GM12872 (cell line): ENCODE measurements at regions not wholly inside any gene's neighbourhood (a gene's known extent, or its start where the extent isn't known, plus 50 kb on each side); places are given as distances from the start of the nearest gene placed in this dataset.

Experiments used
- CTCF ChIP-seq: IDR thresholded peaks from 3 replicates; pipeline ENCODE4 v1.5.1; 2011; ENCODE audit warnings: low read depth, mild to moderate bottlenecking, low read length, moderate library complexity; ENCODE audit not compliant: insufficient read depth

GRCh38 chr2:215612786-215613185 is 176.9 kb upstream of the FN1 start:
- TF ChIP-seq CTCF: no peak

- no peak for TF ChIP-seq CTCF
Observed at GRCh38 chr2:215611609-215612386, 175.9 kb upstream of the FN1 start.

GRCh38 chr2:215609089-215610032 is 173.5 kb upstream of the FN1 start:
- TF ChIP-seq CTCF: no peak

DNA sequence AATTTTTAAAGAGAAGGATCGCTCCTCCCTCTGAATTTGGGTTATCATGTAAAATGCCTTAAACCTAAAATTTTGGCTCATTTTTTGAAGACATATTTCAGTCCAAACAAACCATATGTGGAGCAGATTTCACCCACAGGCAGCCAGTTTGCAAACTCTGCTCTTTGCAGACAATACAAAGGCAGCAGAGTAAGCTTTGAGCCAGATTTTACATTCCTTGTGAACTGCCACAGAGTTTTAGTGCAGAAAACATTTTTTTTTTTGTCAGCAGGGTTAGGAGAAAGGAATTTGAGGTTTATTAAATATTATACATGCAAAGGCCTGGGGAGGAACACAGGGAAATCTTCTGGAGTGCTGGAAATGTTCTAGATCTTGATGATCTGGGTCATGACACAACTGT is 171.9 kb upstream of the FN1 start:
- no peak for TF ChIP-seq CTCF

DNA sequence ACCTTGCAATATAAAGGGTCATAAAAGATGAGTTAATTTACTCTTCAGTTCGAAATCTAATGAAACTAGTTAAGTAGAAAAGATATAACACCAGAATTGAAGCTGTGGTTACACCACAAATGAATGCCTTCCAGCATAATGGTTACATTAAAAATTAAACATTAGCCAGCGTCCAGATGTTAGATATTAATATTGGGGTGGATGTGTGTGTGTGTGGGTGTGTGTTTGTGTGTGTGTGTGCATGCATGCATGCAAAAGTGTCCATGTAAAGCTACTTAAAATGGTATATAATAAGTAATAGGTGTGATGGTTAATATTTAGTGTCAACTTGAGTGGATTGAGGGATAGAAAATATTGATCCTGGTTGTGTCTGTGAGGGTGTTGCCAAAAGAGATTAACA is 170.4 kb upstream of the FN1 start:
- TF ChIP-seq CTCF: no peak

DNA sequence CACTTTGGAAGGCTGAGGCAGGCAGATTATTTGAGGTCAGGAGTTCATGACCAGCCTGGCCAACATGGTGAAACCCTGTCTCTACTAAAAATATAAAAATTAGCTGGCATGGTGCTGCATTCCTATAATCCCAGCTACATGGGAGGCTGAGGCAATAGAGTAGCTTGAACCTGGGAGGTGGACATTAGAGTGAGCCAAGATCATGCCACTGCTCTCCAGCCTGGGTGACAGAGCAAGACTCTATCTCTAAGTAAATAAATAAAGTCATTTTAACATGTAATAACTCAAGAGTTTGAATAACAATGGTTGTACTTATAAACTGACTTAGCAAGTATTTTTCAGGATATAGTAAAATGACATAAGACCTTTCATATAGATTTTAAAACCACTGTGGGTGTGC is 169.3 kb upstream of the FN1 start:
- no peak for TF ChIP-seq CTCF

GRCh38 chr2:215604606-215605005 is 168.7 kb upstream of the FN1 start:
- no peak for TF ChIP-seq CTCF
